ELR (cell line): ENCODE measurements at regions not wholly inside any gene's neighbourhood (a gene's known extent, or its start where the extent isn't known, plus 50 kb on each side); places are given as distances from the start of the nearest gene placed in this dataset.
A peak's percentile ranks its signal among the peaks of the same experiment; 100 is the strongest.

Experiments
- DNase-seq: peaks from one replicate; pipeline ENCODE4 v3.0.0-alpha.2; 2015; ENCODE audit warnings: low read depth

GRCh38 chr7:13035233-13035632 lies 347.8 kb downstream of the ARL4A start:
- no peak for DNase-seq

GRCh38 chr7:13036256-13036780 lies 348.9 kb downstream of the ARL4A start:
- peak; percentile 36 for DNase-seq

DNA sequence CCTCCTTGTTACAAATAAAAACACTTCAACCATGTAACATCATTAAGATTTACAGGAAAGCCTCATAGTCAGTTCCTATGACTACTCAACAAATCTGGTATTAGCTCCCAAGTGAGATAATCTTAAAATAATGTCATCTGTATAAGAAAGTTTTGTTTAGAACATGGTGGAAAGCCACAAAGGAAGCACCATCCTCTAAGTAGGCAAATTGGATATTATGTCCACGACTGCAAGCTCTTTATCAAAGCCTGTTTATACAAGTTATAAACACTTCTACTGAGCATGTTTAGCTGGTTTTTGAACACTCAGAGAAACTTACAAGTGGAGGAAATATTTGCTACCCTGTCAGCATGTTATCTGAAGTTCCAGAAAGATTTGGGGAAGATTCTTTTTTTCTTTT lies 349.8 kb downstream of the ARL4A start:
- DNase-seq, result no peak

DNA sequence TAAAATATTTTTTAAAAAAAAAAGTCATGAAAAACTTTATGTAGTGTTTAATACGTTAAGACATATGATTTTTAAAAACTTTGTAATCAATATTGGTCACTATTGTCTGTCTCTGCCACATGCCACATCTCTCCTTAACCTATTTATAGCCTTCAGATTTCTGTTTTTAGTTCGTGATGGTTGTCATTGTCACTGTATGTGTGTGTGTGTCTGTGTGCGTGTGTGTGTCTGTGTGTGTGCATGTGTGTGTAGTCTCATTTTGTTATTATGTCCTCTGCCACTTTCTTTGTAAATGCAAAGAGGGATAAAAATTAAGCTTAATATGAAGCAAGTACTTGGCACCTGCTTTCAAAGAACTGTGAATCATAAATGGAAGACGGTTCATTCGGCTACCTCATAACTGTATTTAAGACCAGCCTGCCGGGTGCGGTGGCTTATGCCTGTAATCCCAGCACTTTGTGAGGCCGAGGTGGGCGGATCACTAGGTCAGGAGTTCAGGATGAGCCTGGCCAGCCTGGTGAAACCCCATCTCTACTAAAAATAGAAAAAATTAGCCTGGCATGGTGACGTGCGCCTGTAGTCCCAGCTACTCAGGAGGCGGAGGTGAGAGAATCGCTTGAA lies 354.0 kb downstream of the ARL4A start:
- no peak for DNase-seq

GRCh38 chr7:13042605-13043236 lies 355.3 kb downstream of the ARL4A start:
- DNase-seq, result peak; percentile 70

GRCh38 chr7:13044309-13044708 lies 356.9 kb downstream of the ARL4A start:
- peak; percentile 12 for DNase-seq

- no peak for DNase-seq
Measured at GRCh38 chr7:13047061-13047460, 359.6 kb downstream of the ARL4A start.

- no peak for DNase-seq
Measured at GRCh38 chr7:13049946-13050345, 362.5 kb downstream of the ARL4A start.

DNA sequence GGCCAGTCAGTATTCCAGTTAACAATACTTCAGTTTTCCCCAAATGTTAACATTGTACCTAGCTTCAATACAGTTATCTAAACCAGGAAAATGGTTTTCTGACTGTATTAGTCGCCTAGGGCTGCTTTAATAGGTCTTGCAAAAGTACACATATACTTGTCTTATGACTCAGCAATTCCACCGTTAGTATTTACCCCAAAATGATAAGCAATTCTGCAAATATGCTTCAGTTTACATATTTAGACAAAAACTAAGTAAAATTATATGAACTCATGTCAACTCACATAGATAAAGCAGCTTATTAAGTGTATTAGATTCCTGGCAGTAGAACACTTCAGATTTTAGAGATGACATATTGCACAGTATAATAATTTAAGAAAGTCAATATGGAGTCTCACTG lies 363.3 kb downstream of the ARL4A start:
- DNase-seq, result peak; percentile 89

DNA sequence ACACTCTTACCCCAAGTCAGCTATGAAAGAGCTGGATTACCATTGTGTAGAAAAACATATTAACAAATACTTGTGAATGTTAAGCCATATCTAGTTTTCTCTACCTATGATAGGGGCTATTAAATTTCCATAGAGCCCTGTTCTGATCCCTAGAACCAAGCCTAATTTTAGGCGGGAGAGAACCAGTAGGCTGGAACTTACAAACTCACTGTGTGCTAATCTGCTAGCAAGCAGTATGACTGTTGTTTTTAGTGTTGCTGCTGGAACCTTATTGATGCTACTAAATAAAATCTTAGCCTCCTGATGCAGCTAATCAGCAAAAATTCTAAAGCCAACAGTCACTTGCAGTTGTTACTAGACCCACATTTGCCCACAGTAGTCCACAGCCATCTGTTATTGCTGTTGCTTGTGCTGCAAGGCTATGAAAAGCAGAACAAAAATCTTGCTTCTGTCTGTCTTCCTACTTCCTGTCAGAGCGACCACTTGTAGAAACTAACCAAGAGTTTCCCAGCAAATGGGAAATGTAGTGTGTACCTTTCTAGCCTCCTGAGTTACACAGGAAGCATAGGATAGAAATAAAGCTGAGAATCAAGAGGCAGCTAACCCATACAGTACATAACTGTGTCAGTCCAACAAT lies 368.4 kb downstream of the ARL4A start:
- DNase-seq, result no peak

GRCh38 chr7:13057462-13058200 lies 370.2 kb downstream of the ARL4A start:
- no peak for DNase-seq

- no peak for DNase-seq
Measured at GRCh38 chr7:13060173-13060572, 372.7 kb downstream of the ARL4A start.

DNA sequence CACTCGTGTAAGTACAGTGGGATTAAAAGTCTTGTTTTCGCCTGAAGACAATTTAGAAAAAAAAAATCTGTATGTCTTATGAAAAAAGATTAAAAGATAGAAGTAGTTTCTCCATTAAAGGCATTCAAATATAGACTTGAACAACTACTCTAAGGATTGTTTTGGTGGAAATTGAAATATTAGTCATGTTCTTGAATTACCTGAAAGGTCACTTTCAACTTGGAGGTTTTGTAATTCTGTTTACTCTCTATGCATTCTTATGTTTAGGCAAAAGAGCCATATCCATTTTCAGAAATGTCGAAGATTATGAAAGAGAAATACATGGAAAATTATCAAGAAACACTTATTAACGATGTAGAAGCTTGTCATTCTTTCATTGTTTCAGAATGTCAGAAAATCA lies 373.7 kb downstream of the ARL4A start:
- no peak for DNase-seq

DNA sequence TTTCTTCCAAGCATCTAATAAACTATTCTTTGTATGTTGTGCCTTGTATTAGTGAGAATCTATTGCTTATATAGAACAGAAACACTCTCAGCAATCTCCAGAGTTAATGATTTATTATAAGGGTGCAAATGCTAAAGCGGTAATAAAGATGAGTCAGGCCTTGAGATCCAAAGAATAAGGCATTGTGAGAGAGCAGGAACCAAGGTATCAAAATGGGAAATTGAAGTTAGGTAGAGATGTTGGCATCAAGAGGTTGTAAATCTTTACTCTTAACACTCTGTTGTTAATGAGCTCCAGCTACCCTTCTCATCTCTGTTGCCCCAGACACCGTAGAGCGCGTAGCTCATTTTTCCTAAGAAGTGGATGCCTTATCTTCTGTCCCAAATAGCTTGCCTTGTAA lies 375.2 kb downstream of the ARL4A start:
- DNase-seq, result no peak

DNA sequence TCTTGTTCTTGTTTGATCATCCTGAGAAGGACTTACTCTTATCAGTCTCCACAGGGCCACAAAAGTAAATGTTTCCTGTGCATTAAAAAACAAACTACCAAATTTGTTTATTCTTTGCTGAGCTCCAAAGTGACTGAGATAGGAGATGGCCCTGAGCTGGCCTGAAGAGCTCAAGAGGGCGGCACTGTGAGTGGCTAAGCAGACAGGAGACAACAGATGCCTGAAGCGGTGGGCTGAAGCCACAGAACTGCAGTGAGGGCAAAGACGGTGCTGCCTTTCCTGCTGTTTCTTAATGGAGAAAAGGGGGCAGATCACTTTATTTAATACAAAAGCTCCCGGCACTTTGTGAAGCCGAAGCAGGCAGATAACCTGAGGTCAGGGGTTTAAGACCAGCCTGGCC lies 379.6 kb downstream of the ARL4A start:
- DNase-seq, result no peak

- no peak for DNase-seq
Measured at GRCh38 chr7:13068032-13068431, 380.6 kb downstream of the ARL4A start.

- DNase-seq, result no peak
Measured at GRCh38 chr7:13069841-13070240, 382.4 kb downstream of the ARL4A start.

DNA sequence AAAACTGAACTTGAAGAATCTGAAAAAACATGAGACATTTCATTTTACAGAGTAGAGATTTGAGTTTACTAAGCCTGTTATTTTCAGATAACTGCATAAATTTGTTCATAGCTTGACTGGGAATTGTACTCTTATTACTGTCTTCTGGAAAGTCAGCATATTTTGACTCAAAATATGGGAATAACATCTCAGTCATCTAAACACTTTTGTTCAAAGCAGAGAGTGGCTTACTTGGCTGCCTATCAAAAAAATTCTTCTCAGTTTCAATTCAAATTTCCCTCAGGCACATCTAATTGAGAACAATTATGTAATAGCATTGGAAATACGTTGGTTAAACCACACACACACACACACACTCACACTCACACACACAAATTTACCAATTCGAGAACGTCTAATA lies 384.6 kb downstream of the ARL4A start:
- DNase-seq, result no peak

DNA sequence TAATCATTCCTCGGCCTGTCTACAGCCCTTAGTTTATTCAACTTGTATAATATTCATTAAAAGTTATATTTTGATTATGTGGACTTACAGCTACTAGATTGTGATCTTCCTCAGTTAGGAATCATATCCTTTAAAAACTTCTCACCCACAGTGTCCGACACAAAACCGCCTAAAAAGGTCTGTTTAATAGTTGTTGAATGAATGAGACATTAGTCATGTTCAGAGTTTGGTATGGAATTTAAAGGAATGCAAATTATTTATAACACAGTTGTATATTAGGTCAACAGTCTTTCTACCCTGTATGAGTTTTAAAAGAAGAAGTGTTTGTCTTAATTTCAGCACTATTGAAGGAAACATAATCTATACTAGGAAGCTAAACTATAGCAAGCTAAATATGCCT lies 390.0 kb downstream of the ARL4A start:
- peak; percentile 82 for DNase-seq

DNA sequence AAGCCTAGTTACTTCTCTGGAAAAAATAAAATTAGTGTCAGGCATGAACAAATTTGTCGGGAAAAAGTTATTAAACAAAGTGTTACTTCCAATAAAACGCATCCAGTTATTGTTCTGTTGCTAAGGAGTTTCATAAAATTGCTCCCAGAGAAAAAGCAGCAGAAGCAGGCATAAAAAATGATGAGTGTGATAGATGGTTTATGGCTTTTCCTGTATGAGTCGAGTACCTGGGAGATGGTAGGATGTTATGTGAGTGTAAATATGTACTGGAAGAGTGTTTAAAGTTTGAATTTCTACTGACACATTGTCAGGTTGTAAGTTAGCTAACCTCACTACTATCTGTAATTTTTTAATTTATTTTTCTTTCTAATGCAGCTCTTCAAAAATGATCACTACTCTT lies 390.7 kb downstream of the ARL4A start:
- DNase-seq, result no peak

DNA sequence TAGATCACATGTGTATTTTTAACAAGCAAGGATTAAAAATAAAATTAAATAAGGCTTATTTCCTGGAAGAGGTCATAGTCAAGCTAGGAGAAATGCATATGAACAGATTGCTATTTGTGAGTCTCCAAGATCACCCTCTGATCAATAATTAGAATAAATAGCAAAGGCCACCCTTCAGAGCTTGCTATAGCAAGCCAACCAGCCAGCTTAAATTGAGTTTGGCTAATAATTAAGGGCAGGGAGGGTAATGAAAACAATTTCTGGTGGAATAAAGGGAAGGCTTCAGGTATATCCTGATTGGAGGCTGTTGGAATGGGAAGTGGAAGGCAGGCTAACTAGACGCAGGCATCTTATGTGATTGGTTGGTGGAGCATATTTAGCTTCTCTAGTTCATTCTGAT lies 403.5 kb downstream of the ARL4A start:
- DNase-seq, result no peak

GRCh38 chr7:13091974-13092707 lies 404.7 kb downstream of the ARL4A start:
- no peak for DNase-seq
